Stimulated activated CD8-positive, alpha-beta memory T cell treated with anti-CD3 and anti-CD28 coated beads, Interleukin-15, amount 100 ng/mL, for 4 hours (primary cell): ENCODE measurements at regions not wholly inside any gene's neighbourhood (a gene's known extent, or its start where the extent isn't known, plus 50 kb on each side); places are given as distances from the start of the nearest gene placed in this dataset.
"Not testable (repeated sequence)": the region's sequence is repeated elsewhere in the genome, so short reads cannot be mapped to it uniquely, and the experiment has no call there.

Source experiments
- DNase-seq, 2 donors: peaks; one replicate each; pipeline ENCODE4 v3.0.0-alpha.2; 2020; ENCODE audit warnings: low read depth in 2 of 2

DNA sequence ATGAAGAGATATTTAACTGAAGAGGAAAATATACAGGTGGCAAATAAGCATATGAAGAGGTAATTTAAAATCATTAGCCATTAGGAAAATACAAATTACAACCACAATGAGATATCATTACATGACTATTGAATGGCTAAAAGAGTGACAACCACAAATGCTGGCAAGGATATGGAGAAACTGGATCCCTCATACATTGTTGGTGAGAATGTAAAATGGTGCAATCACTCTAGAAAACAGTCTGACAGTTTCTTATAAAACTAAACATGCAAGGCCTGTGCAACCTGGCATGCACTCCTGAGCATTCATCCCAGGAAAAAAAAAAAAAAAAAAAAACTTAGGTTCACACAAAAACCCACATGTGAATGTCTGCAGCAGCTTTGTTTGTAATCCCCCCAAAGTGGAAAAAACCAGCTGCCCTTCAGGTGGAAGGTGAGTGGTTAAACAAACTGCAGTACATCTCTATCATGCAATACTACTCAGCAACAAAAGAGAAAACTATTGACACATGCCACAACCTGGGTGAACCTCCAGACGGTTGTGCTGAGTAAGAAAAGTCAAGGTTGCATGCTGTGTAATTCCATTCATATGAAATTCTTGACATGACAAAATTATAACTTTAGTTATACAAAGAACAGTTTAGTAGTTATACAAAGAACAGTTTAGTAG is 189.2 kb upstream of the IRF2BP2 start:
- DNase-seq: not testable (repeated sequence)

DNA sequence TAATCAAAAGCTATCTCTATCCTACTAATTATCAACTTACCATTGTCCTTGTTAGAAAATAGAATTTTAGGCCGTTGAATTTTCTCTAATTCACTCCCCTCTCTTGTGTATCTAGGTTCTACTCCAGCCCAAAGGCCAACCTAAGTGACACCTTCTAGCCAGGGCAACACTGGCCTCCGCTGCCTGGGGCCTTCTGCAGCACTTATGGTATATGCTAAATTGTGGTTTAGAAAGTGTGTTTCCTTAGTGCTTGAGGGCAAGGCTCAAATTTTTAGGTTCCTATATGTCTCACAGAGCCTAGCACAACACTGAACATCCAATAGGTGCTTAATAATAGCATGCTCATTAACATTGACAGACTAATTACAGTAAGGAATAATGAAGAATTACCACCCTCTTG is 187.2 kb upstream of the IRF2BP2 start:
- DNase-seq: not testable (repeated sequence)

DNA sequence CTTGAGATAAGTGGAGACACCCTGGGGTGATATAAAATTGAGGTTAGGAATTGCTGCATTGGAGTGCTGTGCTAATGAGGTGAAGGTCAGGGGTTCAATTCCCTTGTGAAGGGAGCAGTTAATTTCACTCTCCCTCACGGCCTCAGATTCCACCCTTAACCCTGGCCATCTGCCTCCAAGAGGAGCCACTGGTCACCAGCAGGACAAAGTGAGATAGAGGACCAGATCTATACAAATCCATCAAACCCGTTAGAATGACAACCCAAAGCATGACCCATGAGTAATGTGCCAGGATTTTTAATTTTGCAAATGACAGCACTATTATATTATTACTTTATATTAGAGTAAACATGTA is 186.4 kb upstream of the IRF2BP2 start:
- not testable (repeated sequence) for DNase-seq

DNA sequence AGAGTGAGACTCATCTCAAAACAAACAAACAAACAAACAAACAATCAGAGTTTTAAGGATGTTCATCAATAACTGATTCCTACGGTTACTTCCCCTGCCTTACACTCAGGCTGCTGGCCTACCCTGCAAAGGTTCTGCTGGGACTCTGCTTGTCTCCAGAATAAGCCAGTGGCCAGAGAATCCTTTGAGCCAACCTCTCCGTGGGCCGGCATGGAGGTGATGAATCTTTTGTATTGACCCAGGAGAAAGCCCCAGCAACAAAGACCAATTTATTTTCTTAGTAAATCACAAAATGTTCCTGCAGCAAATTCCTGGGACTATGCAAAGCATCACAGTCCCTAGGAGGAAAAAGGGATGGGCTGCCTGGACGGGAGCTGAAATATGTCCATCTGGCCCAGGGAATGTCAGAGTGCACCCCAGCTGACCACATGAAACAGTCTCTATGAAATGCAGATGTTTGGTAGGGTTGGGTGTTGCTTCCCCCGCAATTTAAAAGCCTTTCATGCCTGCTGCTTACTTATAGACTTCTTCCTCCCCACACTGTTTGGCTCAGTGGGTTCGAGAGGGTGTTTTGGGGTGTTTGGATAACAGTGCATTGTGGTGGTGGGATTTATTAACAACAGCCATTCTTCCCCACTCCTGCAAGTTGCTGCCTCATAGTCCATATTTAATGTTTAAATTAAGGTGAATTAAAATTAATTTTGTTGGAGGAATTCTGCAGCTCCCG is 185.9 kb upstream of the IRF2BP2 start:
- not testable (repeated sequence) for DNase-seq

DNA sequence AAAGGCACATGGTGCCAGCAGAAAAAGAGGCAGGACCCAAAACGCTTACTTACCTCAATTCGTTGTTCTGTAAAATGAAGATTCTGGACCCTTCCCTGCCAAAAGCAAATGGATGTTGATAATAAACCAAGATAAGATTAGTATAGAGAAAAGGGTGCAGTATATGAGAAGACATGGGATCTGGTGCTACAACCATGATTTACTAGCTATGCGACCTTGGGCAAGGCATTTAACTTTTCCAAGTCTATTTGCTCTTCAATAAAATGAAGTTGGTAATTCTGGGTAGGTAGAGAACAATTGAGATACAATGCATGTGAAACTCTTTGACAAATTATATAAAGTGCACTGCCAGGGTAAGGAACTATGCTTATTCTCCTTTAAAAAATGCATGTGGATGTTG is 185.0 kb upstream of the IRF2BP2 start:
- DNase-seq: not testable (repeated sequence)

DNA sequence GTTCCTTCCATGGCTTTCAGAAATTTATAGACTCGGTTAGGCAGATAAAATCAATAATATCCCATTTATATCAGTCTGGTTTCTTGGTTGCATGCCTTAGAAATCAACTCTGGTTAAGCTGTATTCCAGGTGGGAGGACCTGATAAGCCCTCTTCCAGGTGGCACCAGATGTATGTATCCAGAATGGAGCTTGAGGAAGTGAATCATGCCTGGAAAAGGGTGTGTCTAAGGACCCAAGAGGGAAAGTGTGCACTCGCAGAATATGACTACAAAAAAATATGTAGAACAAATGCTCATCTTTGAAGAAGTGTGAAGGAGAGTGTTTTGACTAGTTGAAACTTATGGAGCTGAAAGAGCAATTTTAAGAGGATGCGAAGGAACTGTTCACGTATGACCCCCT is 184.5 kb upstream of the IRF2BP2 start:
- not testable (repeated sequence) for DNase-seq

DNA sequence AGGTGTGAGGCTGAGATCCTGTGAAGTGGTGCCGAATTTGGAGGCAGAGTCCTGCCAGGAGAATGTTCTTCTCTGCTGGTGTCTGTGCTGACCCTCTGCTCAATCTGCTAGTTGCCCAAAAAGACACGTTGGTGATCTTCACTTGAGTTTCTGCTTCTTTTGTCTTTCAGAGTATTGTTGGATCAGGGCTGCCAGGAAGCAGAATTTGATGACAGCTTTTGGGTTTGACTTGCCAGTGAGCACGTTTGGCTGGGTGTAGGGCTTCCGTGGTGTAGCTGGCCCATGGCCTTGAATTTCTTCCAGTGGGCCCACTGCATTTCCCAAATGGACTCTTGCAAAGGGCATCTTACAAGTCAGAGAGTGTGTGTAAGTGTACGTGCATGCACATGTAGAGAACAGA is 183.9 kb upstream of the IRF2BP2 start:
- DNase-seq: not testable (repeated sequence)

DNA sequence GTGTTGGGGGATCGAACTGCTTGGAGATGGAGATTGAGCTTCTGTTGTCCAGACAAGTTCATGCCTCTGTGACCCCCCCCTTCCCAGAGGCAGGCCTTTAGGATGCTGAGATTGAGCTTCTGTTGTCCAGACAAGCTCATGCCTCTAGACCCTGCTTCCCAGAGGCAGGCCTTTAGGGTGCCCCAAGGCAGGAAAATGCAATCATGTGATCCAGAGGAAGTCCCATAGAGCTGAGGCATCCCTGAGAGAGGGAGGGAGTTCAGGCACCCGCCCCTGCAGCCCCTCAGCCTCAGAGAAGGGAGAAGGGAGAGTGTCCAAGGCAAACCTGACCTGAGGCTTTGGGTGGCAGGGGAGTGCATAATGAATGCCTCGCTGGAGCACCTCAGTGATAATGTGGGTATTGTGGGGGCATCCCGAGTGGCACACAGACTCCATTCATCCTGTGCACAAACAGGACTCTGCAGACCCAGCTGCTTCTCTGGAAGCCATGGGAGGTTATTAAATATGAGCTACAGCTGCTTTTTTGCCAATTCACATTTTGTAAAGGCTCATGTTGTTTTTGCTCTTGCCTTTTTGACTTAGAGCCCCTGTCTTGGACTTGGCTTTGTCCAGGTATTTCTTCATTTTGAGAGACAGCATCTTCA is 182.4 kb upstream of the IRF2BP2 start:
- DNase-seq: not testable (repeated sequence)

DNA sequence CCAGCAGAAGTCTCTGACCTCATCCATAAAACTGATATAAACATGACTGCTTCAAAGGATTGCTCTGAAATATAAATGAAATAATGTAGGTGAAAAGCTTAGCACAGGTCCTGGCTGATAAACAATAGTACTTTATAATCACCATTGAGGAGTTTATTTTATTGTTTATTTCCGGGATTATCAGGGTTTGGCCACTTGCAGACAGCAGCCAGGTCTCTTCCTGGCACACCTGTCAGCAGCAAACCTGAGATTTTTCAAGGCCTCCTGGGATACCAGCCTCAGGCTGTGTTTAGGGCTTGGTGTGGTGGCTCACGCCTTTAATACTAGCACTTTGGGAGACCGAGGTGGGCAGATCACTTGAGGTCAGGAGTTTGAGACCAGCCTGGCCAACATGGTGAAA is 181.6 kb upstream of the IRF2BP2 start:
- DNase-seq: not testable (repeated sequence)

DNA sequence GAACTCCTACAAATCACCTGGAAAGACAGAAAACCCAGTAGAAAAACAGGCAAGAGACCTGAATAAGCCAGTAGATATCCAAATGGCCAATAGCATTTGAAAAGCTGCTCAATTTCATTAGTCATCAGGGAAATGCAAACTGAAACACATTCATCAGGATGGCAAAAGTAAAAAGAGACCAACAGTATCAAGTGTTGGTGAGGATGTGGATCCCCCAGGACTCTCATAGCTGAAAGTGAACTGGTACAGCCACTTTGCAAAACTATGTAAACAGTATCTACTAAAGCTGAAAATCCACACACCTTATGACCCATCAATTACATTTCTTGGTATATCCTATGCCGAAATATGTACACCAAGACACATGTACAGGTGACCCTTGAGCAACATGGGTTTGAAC is 180.4 kb upstream of the IRF2BP2 start:
- DNase-seq: not testable (repeated sequence)

DNA sequence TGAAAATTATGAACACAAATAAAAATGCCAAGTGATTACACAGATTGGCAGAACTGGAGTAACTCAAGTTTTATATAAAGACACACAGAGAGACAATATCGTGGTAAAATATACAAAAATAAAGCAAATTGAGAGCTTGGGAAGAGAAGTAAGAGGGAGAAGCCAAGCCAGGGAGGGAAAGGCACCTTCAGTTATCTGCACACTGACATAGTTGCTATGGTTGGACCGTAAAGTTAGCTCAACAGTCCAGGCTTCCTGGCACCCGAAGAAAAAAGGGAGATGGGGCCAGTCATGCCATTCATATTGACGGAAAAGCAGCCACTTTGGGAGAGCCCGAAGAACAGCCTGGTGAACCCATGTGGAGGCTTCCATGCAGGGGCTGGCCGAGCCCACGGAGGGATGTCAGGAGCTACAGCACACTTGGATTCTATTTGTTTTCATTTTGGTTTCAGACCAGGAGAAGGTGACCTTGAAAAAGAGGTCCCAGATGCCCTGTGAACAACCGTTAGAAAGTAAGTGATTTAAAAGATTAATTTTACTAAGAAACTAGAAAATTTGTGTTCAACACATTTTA is 177.1 kb upstream of the IRF2BP2 start:
- not testable (repeated sequence) for DNase-seq

DNA sequence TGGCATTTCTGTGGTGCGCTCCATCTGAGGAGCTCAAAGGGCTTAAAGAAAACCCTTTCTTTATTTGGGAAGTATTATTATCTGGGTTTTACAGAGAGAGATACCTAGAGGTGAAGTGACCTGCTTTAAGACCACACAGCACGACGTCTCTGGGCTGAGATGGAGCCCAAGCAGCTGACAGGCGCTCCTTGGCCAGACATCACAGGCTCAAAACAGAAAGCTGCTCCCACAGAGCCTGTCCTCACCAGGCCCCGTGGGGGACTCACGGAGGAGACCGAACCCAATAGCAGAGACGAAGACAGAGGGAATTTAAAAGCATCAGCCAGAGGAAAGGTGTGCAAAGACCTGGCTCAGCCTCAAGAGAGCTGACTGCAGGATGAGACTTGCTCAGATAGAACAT is 175.9 kb upstream of the IRF2BP2 start:
- DNase-seq: not testable (repeated sequence)

DNA sequence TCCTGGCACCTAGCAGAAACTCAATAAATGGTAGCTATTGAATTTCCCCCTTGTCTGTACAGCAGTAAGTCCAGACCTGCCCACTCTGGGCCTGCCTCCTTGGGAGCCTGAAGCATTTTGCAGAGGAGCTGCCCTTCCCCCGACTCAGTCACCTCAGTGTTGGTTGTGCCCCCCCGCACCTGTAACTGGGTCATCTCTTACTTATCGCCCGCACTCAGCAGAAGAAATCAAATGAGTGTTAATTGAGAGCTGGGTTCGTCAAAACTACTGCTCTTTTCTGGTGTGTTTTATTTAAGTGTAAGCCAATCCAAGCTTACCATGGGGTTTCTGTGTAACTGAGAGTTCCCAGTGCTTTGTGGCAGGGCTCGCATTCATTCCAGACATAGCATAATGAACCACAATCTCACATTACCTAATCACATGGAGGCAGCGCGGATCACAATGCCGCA is 175.5 kb upstream of the IRF2BP2 start:
- DNase-seq: not testable (repeated sequence)

DNA sequence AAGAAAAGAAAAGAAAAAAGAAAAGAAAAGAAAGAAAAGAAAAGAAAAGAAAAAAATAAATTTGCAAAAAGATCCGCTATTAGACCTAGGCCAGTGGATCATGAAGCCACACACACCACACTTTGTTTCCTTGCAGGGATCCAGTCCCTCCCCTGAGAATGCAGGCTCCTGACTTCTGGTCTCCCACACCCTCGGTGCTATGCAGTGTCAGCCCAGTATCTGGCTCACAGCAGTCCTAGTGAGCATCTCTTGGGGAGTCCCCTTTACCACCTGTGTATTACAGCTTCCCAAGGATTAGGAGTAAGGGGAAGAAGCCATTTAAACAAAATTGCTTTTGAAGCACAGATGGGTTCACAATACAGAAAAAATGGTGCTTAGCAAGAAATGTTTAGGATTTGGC is 174.1 kb upstream of the IRF2BP2 start:
- not testable (repeated sequence) for DNase-seq

DNA sequence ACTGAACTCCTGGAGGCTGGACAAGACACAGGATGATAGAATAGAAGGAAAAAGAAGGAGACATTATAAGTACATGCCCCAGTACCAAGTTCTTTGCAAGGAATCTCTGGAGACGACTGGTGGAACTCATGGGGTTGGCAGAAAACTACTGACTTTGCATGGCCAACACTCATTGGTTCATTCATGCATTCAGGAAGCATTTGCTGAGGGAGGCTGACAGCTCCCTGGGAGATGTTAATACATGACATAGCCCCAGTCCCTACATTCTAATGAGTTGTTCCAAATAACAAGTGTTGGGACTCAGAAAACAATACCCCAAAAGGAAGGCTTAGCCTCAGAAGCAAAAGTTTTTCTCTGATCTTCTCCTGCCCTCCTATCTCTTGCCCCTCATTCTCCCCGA is 172.8 kb upstream of the IRF2BP2 start:
- no peak for DNase-seq

DNA sequence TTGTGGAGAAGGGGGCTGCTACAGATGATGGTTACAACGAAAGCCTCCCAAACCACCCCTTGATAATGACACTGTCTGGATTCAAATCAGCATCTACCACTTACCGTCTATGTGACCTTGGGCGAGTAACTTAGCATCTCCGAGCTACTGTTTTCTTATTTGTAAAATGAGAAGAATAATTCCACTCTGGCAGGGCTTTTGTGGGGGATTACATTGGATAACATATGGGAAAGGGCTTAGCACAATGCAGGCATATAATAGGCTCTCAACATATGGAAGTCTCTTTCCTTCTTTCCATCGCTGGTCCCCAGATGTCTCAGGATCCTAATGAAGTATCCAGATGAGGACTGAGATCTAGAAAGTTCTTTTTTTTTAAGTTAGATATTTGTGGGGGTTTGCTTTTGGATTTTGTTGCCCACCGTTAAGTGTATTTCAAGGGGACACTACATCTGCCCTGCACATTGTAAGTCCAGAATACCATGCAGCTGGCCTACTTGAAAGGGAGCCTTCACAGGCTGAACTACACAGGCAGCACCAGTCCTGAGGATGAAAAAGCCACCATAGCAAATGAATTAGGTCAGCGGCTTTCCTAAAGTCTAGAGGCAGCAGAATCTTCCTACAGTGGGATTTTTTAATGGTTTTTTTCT is 172.2 kb upstream of the IRF2BP2 start:
- no peak for DNase-seq

DNA sequence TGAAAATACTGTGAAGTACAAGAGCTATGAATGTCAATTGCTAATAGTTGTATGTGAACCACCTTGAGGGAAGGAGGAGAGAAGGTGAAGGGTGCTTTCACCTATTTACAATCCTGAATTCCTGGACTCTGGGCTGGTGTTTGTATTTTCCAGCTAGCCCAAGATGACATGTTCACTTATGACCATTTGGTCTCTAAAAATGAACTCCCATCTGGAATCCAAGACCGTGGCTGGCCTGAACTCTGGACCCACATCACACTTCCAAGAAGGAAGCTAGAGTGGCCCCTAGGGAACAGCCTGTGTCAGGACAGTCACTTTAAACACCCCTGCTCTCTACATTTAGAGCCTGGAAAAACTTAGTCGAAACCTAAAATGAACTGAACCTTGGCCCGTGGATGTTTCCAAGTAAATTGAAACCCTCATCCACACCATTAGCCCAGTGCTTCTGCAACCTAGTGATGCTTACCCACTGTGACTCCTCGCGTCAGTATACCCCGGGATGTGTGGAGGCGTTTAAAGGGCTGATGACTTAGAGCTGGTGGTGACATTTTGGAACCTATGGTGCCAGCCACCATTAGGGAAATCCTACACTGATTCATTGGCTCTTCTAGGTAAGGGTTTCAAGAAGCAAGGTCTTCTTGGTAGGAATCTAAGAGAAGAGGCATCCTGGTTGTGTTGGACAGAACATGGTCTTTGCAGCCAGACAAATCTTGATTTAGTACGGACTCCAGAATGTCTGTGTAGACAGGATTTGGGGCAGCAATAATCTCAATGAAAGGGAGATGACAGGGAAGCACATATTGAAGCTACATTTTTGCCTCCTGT is 171.5 kb upstream of the IRF2BP2 start:
- DNase-seq: no peak

DNA sequence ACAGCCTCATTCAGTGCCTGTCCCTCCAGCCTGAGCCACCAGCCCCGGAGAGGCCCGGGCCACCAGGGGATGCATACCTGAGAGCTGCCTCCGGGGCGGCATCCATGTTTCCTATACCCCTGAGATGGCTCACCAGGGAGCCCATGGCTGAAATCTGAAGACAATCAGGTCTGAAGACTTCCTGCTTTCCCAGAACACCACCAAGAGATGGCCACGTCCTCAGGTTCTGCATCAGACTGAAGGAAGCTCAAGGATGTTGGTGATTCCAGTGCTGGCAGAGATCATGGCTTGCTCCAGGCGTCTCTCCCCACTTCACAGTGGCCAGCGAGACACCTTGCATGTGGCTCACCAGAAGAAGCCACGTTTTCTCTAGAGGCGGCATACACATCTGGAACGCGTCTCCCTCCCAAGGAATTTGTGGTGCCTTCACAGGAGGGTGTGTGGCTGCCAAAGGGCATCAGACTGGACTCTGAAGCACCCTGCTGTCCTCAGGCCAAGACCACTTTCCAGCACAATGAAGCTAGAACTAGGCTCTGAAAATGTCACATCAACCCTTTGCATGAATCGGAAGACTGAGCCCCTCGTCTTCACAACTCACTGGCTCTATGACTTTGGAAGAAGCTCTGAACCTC is 170.7 kb upstream of the IRF2BP2 start:
- DNase-seq: no peak

DNA sequence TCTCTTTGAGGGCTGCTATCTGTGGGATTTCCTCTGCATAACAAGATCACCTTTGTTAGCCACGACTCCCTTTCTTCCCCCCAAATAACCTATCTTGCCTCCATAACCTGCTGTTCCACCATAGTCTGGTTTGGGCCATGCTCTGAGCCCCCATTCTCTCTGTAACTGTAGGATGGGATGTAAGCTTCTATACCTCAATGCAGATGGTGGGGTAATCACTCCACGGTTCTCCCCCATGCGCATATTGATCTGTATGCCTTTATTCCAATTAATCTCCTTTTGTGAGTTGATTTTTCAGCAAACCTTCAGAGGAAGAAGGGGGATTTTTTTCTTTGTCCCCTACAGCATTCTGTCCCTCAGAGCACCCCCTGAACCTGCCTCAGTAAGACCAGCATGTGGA is 170.1 kb upstream of the IRF2BP2 start:
- no peak for DNase-seq

DNA sequence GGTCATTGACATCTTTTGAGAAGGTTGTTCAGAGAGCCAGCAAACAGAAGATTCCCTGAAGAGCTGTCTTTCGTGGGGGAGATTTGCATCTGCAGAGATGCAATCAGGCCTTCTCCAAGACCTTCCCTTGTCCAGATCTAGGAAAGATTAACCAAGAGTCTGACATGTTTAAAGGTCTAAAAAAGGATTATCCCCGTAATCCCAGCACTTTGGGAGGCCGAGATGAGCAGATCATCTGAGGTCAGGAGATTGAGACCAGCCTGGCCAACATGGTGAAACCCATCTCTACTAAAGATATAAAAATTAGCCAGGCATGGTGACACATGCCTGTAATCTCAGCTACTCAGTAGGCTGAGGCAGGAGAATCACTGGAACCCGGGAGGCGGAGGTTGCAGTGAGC is 169.6 kb upstream of the IRF2BP2 start:
- DNase-seq: not testable (repeated sequence)

DNA sequence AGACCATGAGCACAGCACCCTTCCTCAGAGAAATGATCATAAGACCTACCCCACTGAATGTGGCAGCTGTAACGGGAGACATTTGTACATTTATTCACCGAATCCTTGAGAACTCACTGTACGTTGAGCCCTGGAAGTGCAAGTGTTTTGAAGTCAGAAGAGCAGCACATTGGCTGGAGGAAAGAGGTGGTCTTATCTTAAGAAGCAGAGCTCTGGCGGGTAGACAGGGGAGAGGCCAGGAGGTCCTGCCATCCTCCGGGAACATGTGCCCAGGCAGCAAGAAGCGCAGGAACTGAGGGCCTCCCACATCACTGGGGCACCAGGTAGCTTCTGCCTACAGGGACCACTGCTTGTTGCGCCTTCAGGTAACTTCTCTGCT is 169.2 kb upstream of the IRF2BP2 start:
- DNase-seq: no peak
